Chondrocyte (in vitro differentiated cells): ENCODE measurements at regions not wholly inside any gene's neighbourhood (a gene's known extent, or its start where the extent isn't known, plus 50 kb on each side); places are given as distances from the start of the nearest gene placed in this dataset.
"Not testable (repeated sequence)": the region's sequence is repeated elsewhere in the genome, so short reads cannot be mapped to it uniquely, and the experiment has no call there.

ENCODE experiments used
- DNase-seq: peaks from one replicate; pipeline ENCODE4 v3.0.0; 2021; ENCODE audit warnings: mixed read lengths, low spot score
- H3K27ac Mint-ChIP-seq: one replicate; pipeline ENCODE4 v1.8.0; 2021; ENCODE audit warnings: mild to moderate bottlenecking, moderate library complexity, mixed read lengths; ENCODE audit not compliant: unreplicated experiment
- H3K27me3 Mint-ChIP-seq: 2 replicates; pipeline ENCODE4 v1.8.0; 2021; ENCODE audit warnings: low read depth, mixed read lengths
- H3K36me3 Mint-ChIP-seq: 2 replicates; pipeline ENCODE4 v1.8.0; 2021; ENCODE audit warnings: low read depth, mixed read lengths
- H3K4me1 Mint-ChIP-seq: 2 replicates; pipeline ENCODE4 v1.8.0; 2021; ENCODE audit warnings: low read depth, mild to moderate bottlenecking, mixed read lengths
- H3K4me3 Mint-ChIP-seq: one replicate; pipeline ENCODE4 v1.8.0; 2021; ENCODE audit warnings: mild to moderate bottlenecking, moderate library complexity, mixed read lengths; ENCODE audit not compliant: unreplicated experiment
- H3K9me3 Mint-ChIP-seq: 2 replicates; pipeline ENCODE4 v1.8.0; 2021; ENCODE audit warnings: low read depth, mixed read lengths
- CTCF ChIP-seq: fragments of 200-600 bp; sonication (generic); IDR thresholded peaks from 2 replicates; pipeline ENCODE4 v1.5.0; 2021; ENCODE audit warnings: antibody characterized with exemption, mild to moderate bottlenecking, moderate library complexity

GRCh38 chr5:91301106-91301846 is 81.8 kb downstream of the ARRDC3 start:
- DNase-seq = no peak
- Mint-ChIP-seq H3K27me3 (peaks cover 3% of the 10 kb centered on the region), H3K36me3 (no peaks in the 10 kb centered on the region), H3K27ac (no peak overlapping the region), H3K9me3 (no peaks in the 10 kb centered on the region), H3K4me3 (no peak overlapping the region), H3K4me1 (no peaks in the 10 kb centered on the region)
- no peak for TF ChIP-seq CTCF

- H3K4me3 Mint-ChIP-seq = no peak overlapping the region
- no peak for DNase-seq
- peaks cover 6% of the 10 kb centered on the region for H3K4me1 Mint-ChIP-seq
- H3K9me3 Mint-ChIP-seq = no peaks in the 10 kb centered on the region
- no peaks in the 10 kb centered on the region for H3K36me3 Mint-ChIP-seq
- no peak for TF ChIP-seq CTCF
- H3K27ac Mint-ChIP-seq = no peak overlapping the region
- no peaks in the 10 kb centered on the region for H3K27me3 Mint-ChIP-seq
Measured at GRCh38 chr5:91297994-91298393, 85.1 kb downstream of the ARRDC3 start.

- no peak for DNase-seq
- Mint-ChIP-seq H3K36me3 (no peaks in the 10 kb centered on the region), H3K4me1 (peaks cover 9% of the 10 kb centered on the region), H3K27me3 (no peaks in the 10 kb centered on the region), H3K4me3 (no peak overlapping the region), H3K27ac (no peak overlapping the region), H3K9me3 (no peaks in the 10 kb centered on the region)
- TF ChIP-seq CTCF = no peak
Measured at GRCh38 chr5:91296674-91297143, 86.4 kb downstream of the ARRDC3 start.

GRCh38 chr5:91296102-91296501 is 87.0 kb downstream of the ARRDC3 start:
- H3K27ac Mint-ChIP-seq, H3K4me1 Mint-ChIP-seq, H3K4me3 Mint-ChIP-seq, H3K27me3 Mint-ChIP-seq, H3K9me3 Mint-ChIP-seq, DNase-seq, H3K36me3 Mint-ChIP-seq: not testable (repeated sequence)

GRCh38 chr5:91293131-91293530 is 90.0 kb downstream of the ARRDC3 start:
- no peak overlapping the region for H3K27ac Mint-ChIP-seq
- H3K9me3 Mint-ChIP-seq = no peaks in the 10 kb centered on the region
- no peaks in the 10 kb centered on the region for H3K27me3 Mint-ChIP-seq
- no peak for DNase-seq
- no peaks in the 10 kb centered on the region for H3K36me3 Mint-ChIP-seq
- no peak for TF ChIP-seq CTCF
- H3K4me1 Mint-ChIP-seq = peaks cover 12% of the 10 kb centered on the region
- no peak overlapping the region for H3K4me3 Mint-ChIP-seq
